Tibial artery (tissue), 4 donors: ENCODE measurements at regions not wholly inside any gene's neighbourhood (a gene's known extent, or its start where the extent isn't known, plus 50 kb on each side); places are given as distances from the start of the nearest gene placed in this dataset.

Experiments used
- DNase-seq, 2 donors: peaks; one replicate each; pipeline ENCODE4 v3.0.0-alpha.2; 2019
- H3K27ac ChIP-seq, 2 donors: fragments of 200-600 bp; sonication (generic) in 1 of 2; 1 replicate in 1 of 2; 2 replicates in 1 of 2; pipeline ENCODE4 v1.5.1; 2018 to 2019; ENCODE audit warnings: mild to moderate bottlenecking in 1 of 2
- H3K27me3 ChIP-seq, 2 donors: fragments of 200-600 bp; sonication (generic) in 1 of 2; one replicate each; pipeline versions ENCODE4 v1.5.1 to v1.6.0; 2016 to 2019
- H3K36me3 ChIP-seq, 3 donors: fragments of 200-600 bp; sonication (generic) in 2 of 3; one replicate each; pipeline ENCODE4 v1.5.1; 2016 to 2019; ENCODE audit warnings: mild to moderate bottlenecking in 2 of 3
- H3K4me1 ChIP-seq, 4 donors: fragments of 200-600 bp; sonication (generic) in 2 of 4; 1 replicate in 3 of 4; 2 replicates in 1 of 4; pipeline ENCODE4 v1.5.1; 2016 to 2019
- H3K4me3 ChIP-seq, 2 donors: fragments of 200-600 bp; sonication (generic) in 1 of 2; 1 replicate in 1 of 2; 2 replicates in 1 of 2; pipeline ENCODE4 v1.5.1; 2018 to 2019; ENCODE audit warnings: mild to moderate bottlenecking in 2 of 2
- H3K9me3 ChIP-seq, 3 donors: fragments of 200-600 bp; sonication (generic) in 1 of 3; one replicate each; pipeline ENCODE4 v1.5.1; 2016 to 2019
- CTCF ChIP-seq, 2 experiments: fragments of 200-600 bp in 1 of 2; fragments of 450-650 bp in 1 of 2; IDR thresholded peaks; one replicate each; pipeline ENCODE4 v1.5.1; 2017 to 2019; ENCODE audit warnings: antibody characterized with exemption in 2 of 2, mild to moderate bottlenecking in 1 of 2, moderate library complexity in 1 of 2
- intact Hi-C: fragments of 100-400 bp; cut with DNase I; formaldehyde crosslinking; loops from one replicate; pipeline ENCODE4 v1.15.0; 2023; ENCODE audit warnings: low total_unique reads

GRCh38 chr17:77608431-77608830, 350.1 kb upstream of the TNRC6C start:
- H3K9me3 ChIP-seq: no peaks in the 10 kb centered on the region
- intact Hi-C loops: no loop called here
- no peak overlapping the region for H3K4me3 ChIP-seq
- H3K4me1 ChIP-seq: peaks cover 0 to 59% (median 29%) of the 10 kb centered on the region in 4 donors
- H3K27me3 ChIP-seq: no peaks in the 10 kb centered on the region
- no peaks in the 10 kb centered on the region for H3K36me3 ChIP-seq
- no peak for TF ChIP-seq CTCF (IDR thresholded peaks at IDR 0.05)
- DNase-seq: no peak
- H3K27ac ChIP-seq: no peak overlapping the region

- Histone ChIP-seq H3K9me3 (no peaks in the 10 kb centered on the region), H3K4me1 (peaks cover 0 to 45% (median 17%) of the 10 kb centered on the region in 4 donors), H3K27me3 (no peaks in the 10 kb centered on the region), H3K27ac (peak overlapping the region; percentile 62), H3K4me3 (peak overlapping the region; percentile 13 to 21), H3K36me3 (no peaks in the 10 kb centered on the region)
- peak; percentile 60 to 78 for DNase-seq
- no peak for TF ChIP-seq CTCF (IDR thresholded peaks at IDR 0.05)
- intact Hi-C loops: no loop called here
Observed at GRCh38 chr17:77609553-77610517, 348.7 kb upstream of the TNRC6C start.

- H3K27ac ChIP-seq: peak overlapping the region; percentile 62
- DNase-seq: no peak
- H3K27me3 ChIP-seq: no peaks in the 10 kb centered on the region
- intact Hi-C loops: no loop called here
- H3K4me3 ChIP-seq: peak overlapping the region; percentile 13 to 21
- H3K9me3 ChIP-seq: no peaks in the 10 kb centered on the region
- peaks cover 0 to 46% (median 20%) of the 10 kb centered on the region in 4 donors for H3K4me1 ChIP-seq
- H3K36me3 ChIP-seq: no peaks in the 10 kb centered on the region
- TF ChIP-seq CTCF (IDR thresholded peaks at IDR 0.05): no peak
Observed at GRCh38 chr17:77610518-77610893, 348.0 kb upstream of the TNRC6C start.

- DNase-seq: no peak
- no peak overlapping the region for H3K4me3 ChIP-seq
- intact Hi-C loops: no loop called here
- TF ChIP-seq CTCF (IDR thresholded peaks at IDR 0.05): no peak
- H3K4me1 ChIP-seq: peaks cover 0 to 48% (median 25%) of the 10 kb centered on the region in 4 donors
- H3K9me3 ChIP-seq: no peaks in the 10 kb centered on the region
- H3K27ac ChIP-seq: peak overlapping the region; percentile 62
- no peaks in the 10 kb centered on the region for H3K27me3 ChIP-seq
- no peaks in the 10 kb centered on the region for H3K36me3 ChIP-seq
Observed at GRCh38 chr17:77610972-77611521, 347.5 kb upstream of the TNRC6C start.

- no peaks in the 10 kb centered on the region for H3K27me3 ChIP-seq
- intact Hi-C loops: no loop called here
- no peak for DNase-seq
- no peak overlapping the region for H3K27ac ChIP-seq
- no peaks in the 10 kb centered on the region for H3K9me3 ChIP-seq
- no peak for TF ChIP-seq CTCF (IDR thresholded peaks at IDR 0.05)
- no peak overlapping the region for H3K4me3 ChIP-seq
- peaks cover 0 to 45% (median 23%) of the 10 kb centered on the region in 4 donors for H3K4me1 ChIP-seq
- H3K36me3 ChIP-seq: no peaks in the 10 kb centered on the region
Observed at GRCh38 chr17:77611791-77612502, 346.6 kb upstream of the TNRC6C start.
